ENCODE measurements at regions not wholly inside any gene's neighbourhood (a gene's known extent, or its start where the extent isn't known, plus 50 kb on each side); places are given as distances from the start of the nearest gene placed in this dataset.

GRCh38 chr6:15722731-15723130 is 59.9 kb upstream of the DTNBP1 start:
- intact Hi-C loops (cut with micrococcal nuclease), result no loop called here

GRCh38 chr6:15716889-15717288 is 54.1 kb upstream of the DTNBP1 start:
- H3K4me1 ChIP-seq, result peaks cover 12% of the 10 kb centered on the region
- H3K9me3 ChIP-seq (replicated peaks), result peaks cover 6% of the 10 kb centered on the region
- intact Hi-C loops (cut with micrococcal nuclease), result no loop called here

More at GRCh38 chr6:15722731-15723130, 59.9 kb upstream of the DTNBP1 start:
- no peak for DNase-seq
- no peaks in the 10 kb centered on the region for H3K9me3 ChIP-seq (replicated peaks)
- no peaks in the 10 kb centered on the region for H3K4me1 ChIP-seq
- no peaks in the 10 kb centered on the region for H3K36me3 ChIP-seq
- no peak overlapping the region for H3K27ac ChIP-seq (replicated peaks)
- no peak for TF ChIP-seq CTCF (IDR thresholded peaks at IDR 0.05; ENCODE audit: borderline replicate concordance)
- H3K27me3 ChIP-seq (ENCODE audit: low read depth), result no peaks in the 10 kb centered on the region
- H3K4me3 ChIP-seq, result no peak overlapping the region

GRCh38 chr6:15715851-15716250 is 53.0 kb upstream of the DTNBP1 start:
- intact Hi-C loops (cut with micrococcal nuclease), result no loop called here
- H3K27me3 ChIP-seq (ENCODE audit: low read depth), result no peaks in the 10 kb centered on the region
- peaks cover 6% of the 10 kb centered on the region for H3K9me3 ChIP-seq (replicated peaks)
- no peak for TF ChIP-seq CTCF (IDR thresholded peaks at IDR 0.05; ENCODE audit: borderline replicate concordance)
- no peak overlapping the region for H3K4me3 ChIP-seq
- DNase-seq, result no peak
- no peaks in the 10 kb centered on the region for H3K36me3 ChIP-seq
- H3K4me1 ChIP-seq, result peaks cover 12% of the 10 kb centered on the region
- H3K27ac ChIP-seq (replicated peaks), result no peak overlapping the region

More at GRCh38 chr6:15716889-15717288, 54.1 kb upstream of the DTNBP1 start:
- H3K27ac ChIP-seq (replicated peaks), result no peak overlapping the region
- H3K36me3 ChIP-seq, result no peaks in the 10 kb centered on the region
- H3K27me3 ChIP-seq (ENCODE audit: low read depth), result no peaks in the 10 kb centered on the region
- DNase-seq, result no peak
- H3K4me3 ChIP-seq, result no peak overlapping the region
- TF ChIP-seq CTCF (IDR thresholded peaks at IDR 0.05; ENCODE audit: borderline replicate concordance), result no peak

GRCh38 chr6:15715060-15715459 is 52.2 kb upstream of the DTNBP1 start:
- Histone ChIP-seq H3K27ac (replicated peaks) (no peak overlapping the region), H3K9me3 (replicated peaks) (peaks cover 6% of the 10 kb centered on the region), H3K36me3 (no peaks in the 10 kb centered on the region), H3K4me1 (peaks cover 12% of the 10 kb centered on the region), H3K27me3 (ENCODE audit: low read depth) (no peaks in the 10 kb centered on the region), H3K4me3 (no peak overlapping the region)
- no peak for TF ChIP-seq CTCF (IDR thresholded peaks at IDR 0.05; ENCODE audit: borderline replicate concordance)
- DNase-seq, result no peak
- intact Hi-C loops (cut with micrococcal nuclease), result no loop called here

GRCh38 chr6:15714658-15715057 is 51.8 kb upstream of the DTNBP1 start:
- Histone ChIP-seq H3K4me1 (peaks cover 12% of the 10 kb centered on the region), H3K4me3 (no peak overlapping the region), H3K9me3 (replicated peaks) (peaks cover 6% of the 10 kb centered on the region), H3K27ac (replicated peaks) (no peak overlapping the region), H3K36me3 (no peaks in the 10 kb centered on the region), H3K27me3 (ENCODE audit: low read depth) (no peaks in the 10 kb centered on the region)
- no peak for TF ChIP-seq CTCF (IDR thresholded peaks at IDR 0.05; ENCODE audit: borderline replicate concordance)
- intact Hi-C loops (cut with micrococcal nuclease), result no loop called here
- no peak for DNase-seq

- no peak for TF ChIP-seq CTCF (IDR thresholded peaks at IDR 0.05; ENCODE audit: borderline replicate concordance)
These were observed 50.5 kb upstream of the DTNBP1 start for GRCh38 chr6:15713325-15713724.

More at GRCh38 chr6:15713325-15713724, 50.5 kb upstream of the DTNBP1 start:
- intact Hi-C loops (cut with micrococcal nuclease), result no loop called here
- Histone ChIP-seq H3K4me3 (no peak overlapping the region), H3K4me1 (peaks cover 12% of the 10 kb centered on the region), H3K9me3 (replicated peaks) (peaks cover 6% of the 10 kb centered on the region), H3K36me3 (no peaks in the 10 kb centered on the region), H3K27me3 (ENCODE audit: low read depth) (no peaks in the 10 kb centered on the region), H3K27ac (replicated peaks) (no peak overlapping the region)
- DNase-seq, result no peak
